GM21786 (cell line): ENCODE measurements at regions not wholly inside any gene's neighbourhood (a gene's known extent, or its start where the extent isn't known, plus 50 kb on each side); places are given as distances from the start of the nearest gene placed in this dataset.
"Not testable (repeated sequence)": the region's sequence is repeated elsewhere in the genome, so short reads cannot be mapped to it uniquely, and the experiment has no call there.

Experiments used
- ATAC-seq: cut with Tn5 transposase; IDR thresholded peaks from one replicate; pipeline ENCODE4 v1.9.1; 2021; ENCODE audit not compliant: unreplicated experiment

GRCh38 chrX:118254611-118255010 lies 91.3 kb upstream of the WDR44 start:
- ATAC-seq: peak; percentile 81

- no peak for ATAC-seq
Observed at GRCh38 chrX:118255921-118256320, 90.0 kb upstream of the WDR44 start.

- no peak for ATAC-seq
Observed at GRCh38 chrX:118257781-118258180, 88.1 kb upstream of the WDR44 start.

GRCh38 chrX:118259213-118259612 lies 86.7 kb upstream of the WDR44 start:
- no peak for ATAC-seq

- ATAC-seq: no peak
Observed at GRCh38 chrX:118261151-118261550, 84.8 kb upstream of the WDR44 start.

GRCh38 chrX:118271775-118272174 lies 74.1 kb upstream of the WDR44 start:
- ATAC-seq: no peak

GRCh38 chrX:118272242-118272641 lies 73.7 kb upstream of the WDR44 start:
- ATAC-seq: no peak

- ATAC-seq: no peak
Observed at GRCh38 chrX:118286066-118286762, 59.7 kb upstream of the WDR44 start.

- ATAC-seq: not testable (repeated sequence)
Observed at GRCh38 chrX:118295818-118296217, 50.1 kb upstream of the WDR44 start.
